AG04450 (cell line): ENCODE measurements at regions not wholly inside any gene's neighbourhood (a gene's known extent, or its start where the extent isn't known, plus 50 kb on each side); places are given as distances from the start of the nearest gene placed in this dataset.

ENCODE experiments used
- CTCF ChIA-PET: fragments of 300-600, 350-600 bp; formaldehyde crosslinking; extraction: SDS; loops from one replicate; lab custom pipeline; 2022; ENCODE audit warnings: antibody characterized with exemption, inconsistent platforms; lab: Charles Lee
- POLR2A ChIA-PET: fragments of 350-600 bp; formaldehyde crosslinking; extraction: SDS; loops from one replicate; lab custom pipeline; 2021; ENCODE audit warnings: antibody characterized with exemption, inconsistent platforms; lab: Yijun Ruan, JAX
- DNase-seq: peaks from one replicate; pipeline ENCODE4 v3.0.0-alpha.2; 2011; ENCODE audit warnings: low read depth, low spot score
- H3K27ac ChIP-seq: one replicate; pipeline ENCODE4 v1.5.1; 2012; ENCODE audit warnings: low read depth, low read length, control low read depth
- H3K27me3 ChIP-seq: one replicate; pipeline ENCODE4 v1.6.0; 2012; ENCODE audit warnings: low read length; ENCODE audit not compliant: control insufficient read depth, insufficient read depth
- H3K4me3 ChIP-seq: 2 replicates; pipeline ENCODE4 v1.5.1; 2011; ENCODE audit warnings: mild to moderate bottlenecking, low read depth, low read length, control low read depth
- H3K9me3 ChIP-seq: 2 replicates; pipeline ENCODE4 v1.5.1; 2012; ENCODE audit warnings: low read length; ENCODE audit not compliant: control insufficient read depth, insufficient read depth
- TF ChIP-seq, protein P1 (sequence below): IDR thresholded peaks from 2 replicates; pipeline ENCODE4 v1.5.1; 2011; ENCODE audit warnings: low read depth, low read length, control low read depth, inconsistent platforms

DNA sequence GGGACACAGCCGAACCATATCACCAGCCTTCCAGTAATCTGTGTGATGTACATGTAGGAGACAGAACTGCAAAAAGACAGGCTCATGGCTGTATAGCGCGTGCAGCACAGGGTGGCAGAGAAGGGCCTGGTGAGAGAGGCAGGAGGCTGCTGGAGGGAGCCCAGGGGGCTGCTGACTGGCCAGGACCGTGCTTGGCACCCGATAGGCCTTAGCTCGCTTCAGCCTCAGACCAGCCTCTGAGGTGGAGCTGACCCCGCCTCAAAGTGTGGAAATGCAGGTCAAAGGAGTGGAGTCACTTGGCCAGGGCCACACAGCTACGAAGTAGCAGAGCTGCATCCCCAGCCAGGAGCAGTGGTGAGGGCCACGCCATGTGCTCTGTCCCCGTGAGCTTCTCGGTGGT, 707.6 kb downstream of the QKI start:
- TF ChIP-seq, protein P1, sequence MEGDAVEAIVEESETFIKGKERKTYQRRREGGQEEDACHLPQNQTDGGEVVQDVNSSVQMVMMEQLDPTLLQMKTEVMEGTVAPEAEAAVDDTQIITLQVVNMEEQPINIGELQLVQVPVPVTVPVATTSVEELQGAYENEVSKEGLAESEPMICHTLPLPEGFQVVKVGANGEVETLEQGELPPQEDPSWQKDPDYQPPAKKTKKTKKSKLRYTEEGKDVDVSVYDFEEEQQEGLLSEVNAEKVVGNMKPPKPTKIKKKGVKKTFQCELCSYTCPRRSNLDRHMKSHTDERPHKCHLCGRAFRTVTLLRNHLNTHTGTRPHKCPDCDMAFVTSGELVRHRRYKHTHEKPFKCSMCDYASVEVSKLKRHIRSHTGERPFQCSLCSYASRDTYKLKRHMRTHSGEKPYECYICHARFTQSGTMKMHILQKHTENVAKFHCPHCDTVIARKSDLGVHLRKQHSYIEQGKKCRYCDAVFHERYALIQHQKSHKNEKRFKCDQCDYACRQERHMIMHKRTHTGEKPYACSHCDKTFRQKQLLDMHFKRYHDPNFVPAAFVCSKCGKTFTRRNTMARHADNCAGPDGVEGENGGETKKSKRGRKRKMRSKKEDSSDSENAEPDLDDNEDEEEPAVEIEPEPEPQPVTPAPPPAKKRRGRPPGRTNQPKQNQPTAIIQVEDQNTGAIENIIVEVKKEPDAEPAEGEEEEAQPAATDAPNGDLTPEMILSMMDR = no peak
- no peak overlapping the region for H3K4me3 ChIP-seq
- no peak for DNase-seq
- ChIA-PET CTCF (no interaction called here), POLR2A (no interaction called here)
- no peak overlapping the region for H3K27ac ChIP-seq
- peaks cover 22% of the 10 kb centered on the region for H3K9me3 ChIP-seq
- no peaks in the 10 kb centered on the region for H3K27me3 ChIP-seq

DNA sequence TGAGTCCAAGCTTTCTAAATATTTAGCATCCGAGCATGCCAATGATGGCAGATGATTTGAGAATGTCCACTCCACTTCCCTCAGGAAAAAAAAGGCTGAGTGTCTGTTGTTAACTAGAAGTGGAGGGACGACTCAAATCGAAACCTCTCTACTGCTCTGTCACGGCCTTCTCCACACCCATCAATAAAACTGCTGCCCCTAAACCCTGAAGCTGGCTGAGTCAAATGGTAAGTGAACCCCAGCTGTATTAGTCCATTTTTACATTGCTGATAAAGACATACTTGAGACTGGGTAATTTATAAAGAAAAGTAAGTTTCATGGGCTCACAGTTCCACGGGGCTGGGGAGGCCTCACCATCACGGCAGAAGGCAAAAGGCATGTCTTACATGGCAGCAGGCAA, 707.0 kb downstream of the QKI start:
- ChIA-PET POLR2A (no interaction called here), CTCF (no interaction called here)
- H3K27me3 ChIP-seq = no peaks in the 10 kb centered on the region
- H3K4me3 ChIP-seq = no peak overlapping the region
- H3K9me3 ChIP-seq = peaks cover 22% of the 10 kb centered on the region
- no peak for DNase-seq
- TF ChIP-seq, protein P1 = no peak
- no peak overlapping the region for H3K27ac ChIP-seq

DNA sequence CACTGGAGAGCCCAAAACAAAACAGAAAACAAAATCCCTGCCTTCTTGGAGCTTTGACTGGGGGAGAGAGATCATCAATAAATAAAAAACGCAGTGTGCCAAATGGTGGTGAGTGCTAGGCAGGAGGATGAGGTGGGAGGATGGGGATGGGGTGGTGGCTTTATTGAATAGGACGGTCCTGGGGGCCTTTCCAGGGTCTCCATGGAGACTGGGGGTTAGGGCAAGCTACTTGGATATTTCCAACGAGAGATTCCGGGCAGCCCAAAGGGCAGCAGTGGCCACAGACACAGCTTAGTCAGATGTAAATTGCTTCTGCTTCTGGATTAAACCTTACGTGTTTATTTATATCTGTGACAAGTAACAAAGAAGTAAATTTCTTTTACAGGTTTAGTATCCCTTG, 700.1 kb downstream of the QKI start:
- CTCF ChIA-PET = no interaction called here
- no peaks in the 10 kb centered on the region for H3K27me3 ChIP-seq
- no peak overlapping the region for H3K4me3 ChIP-seq
- POLR2A ChIA-PET = no interaction called here
- TF ChIP-seq, protein P1 = no peak
- no peak overlapping the region for H3K27ac ChIP-seq
- peaks cover 34% of the 10 kb centered on the region for H3K9me3 ChIP-seq
- no peak for DNase-seq

DNA sequence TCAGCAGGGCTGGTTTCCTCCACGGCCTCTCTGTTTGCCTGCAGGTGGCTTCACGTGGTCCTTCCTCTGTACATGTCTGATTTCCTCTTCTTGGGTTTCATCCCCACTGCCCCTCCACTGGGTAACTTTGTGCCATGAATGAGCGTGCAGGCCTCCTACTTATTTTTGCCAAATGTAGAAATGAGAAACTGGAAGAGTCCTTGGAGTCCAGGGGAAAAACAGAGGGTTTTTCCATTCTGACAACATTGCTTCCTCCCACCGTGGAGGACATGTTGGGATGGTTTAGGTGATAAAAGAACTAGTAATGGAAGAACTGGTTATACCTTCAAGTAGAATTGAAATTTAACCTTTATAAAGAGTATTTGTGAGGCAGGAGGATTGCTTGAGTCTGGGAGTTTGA, 699.5 kb downstream of the QKI start:
- POLR2A ChIA-PET = no interaction called here
- peaks cover 37% of the 10 kb centered on the region for H3K9me3 ChIP-seq

DNA sequence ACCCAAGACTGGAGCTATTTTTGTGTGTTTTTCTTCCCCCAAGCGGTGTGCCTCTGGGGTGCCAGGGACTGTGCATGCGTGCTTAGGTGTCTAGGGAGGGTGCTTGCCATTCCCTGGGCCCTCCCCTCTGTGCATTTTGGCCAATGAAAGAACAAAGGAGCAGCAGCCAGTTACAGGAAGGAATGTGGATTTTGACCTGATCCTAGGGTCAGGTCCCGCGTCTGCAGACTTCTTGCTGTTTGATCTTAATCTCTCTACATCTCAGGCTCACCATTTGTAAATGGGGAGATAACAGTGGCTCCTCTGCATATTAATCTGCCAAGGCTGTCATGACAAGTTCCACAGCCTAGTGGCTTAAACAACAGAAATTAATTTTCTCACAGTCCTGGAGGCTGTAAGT, 699.1 kb downstream of the QKI start:
- no peaks in the 10 kb centered on the region for H3K27me3 ChIP-seq
- H3K4me3 ChIP-seq = no peak overlapping the region
- peaks cover 40% of the 10 kb centered on the region for H3K9me3 ChIP-seq
- POLR2A ChIA-PET = no interaction called here
- TF ChIP-seq, protein P1 = no peak
- no peak overlapping the region for H3K27ac ChIP-seq
- DNase-seq = no peak
- CTCF ChIA-PET = no interaction called here

More for the DNA sequence above, 699.5 kb downstream of the QKI start:
- TF ChIP-seq, protein P1 = no peak
- Histone ChIP-seq H3K27ac (no peak overlapping the region), H3K4me3 (no peak overlapping the region), H3K27me3 (no peaks in the 10 kb centered on the region)
- DNase-seq = no peak
- CTCF ChIA-PET = no interaction called here
